ENCODE measurements at regions not wholly inside any gene's neighbourhood (a gene's known extent, or its start where the extent isn't known, plus 50 kb on each side); places are given as distances from the start of the nearest gene placed in this dataset.

- no peak for DNase-seq (ENCODE audit: extremely low spot score)
- no peak for TF ChIP-seq PKNOX1 (IDR thresholded peaks at IDR 0.05)
- no peak for TF ChIP-seq CTBP1 (IDR thresholded peaks at IDR 0.05; ENCODE audit: borderline replicate concordance)
- ChIA-PET POLR2A (no interaction called here), CTCF (interaction anchor here (0.6 kb wide), 1 partner anchor 107 kb away, joined by 5 read pairs; no protein-coding TSS in a partner anchor)
These were observed 55.9 kb upstream of the EGFL7 start for GRCh38 chr9:136606687-136607333.

GRCh38 chr9:136605988-136606660 is 56.6 kb upstream of the EGFL7 start:
- POLR2A ChIA-PET = no interaction called here
- no peak for DNase-seq (ENCODE audit: extremely low spot score)
- no peak for TF ChIP-seq SUZ12 (IDR thresholded peaks at IDR 0.05)
- no peak for TF ChIP-seq BHLHE40 (IDR thresholded peaks at IDR 0.05; ENCODE audit: borderline replicate concordance)
- TF ChIP-seq FOXK2 (IDR thresholded peaks at IDR 0.05) = no peak
- TF ChIP-seq ELF4 (IDR thresholded peaks at IDR 0.05) = no peak
- TF ChIP-seq NFRKB (IDR thresholded peaks at IDR 0.05) = no peak
- TF ChIP-seq FOXA1 (IDR thresholded peaks at IDR 0.05) = no peak
- TF ChIP-seq HDGF (IDR thresholded peaks at IDR 0.05; ENCODE audit: borderline replicate concordance) = no peak
- no peak for TF ChIP-seq PKNOX1 (IDR thresholded peaks at IDR 0.05)
- no peak for TF ChIP-seq LEF1 (IDR thresholded peaks at IDR 0.05; ENCODE audit: borderline replicate concordance)
- CTCF ChIA-PET = interaction anchor here (0.6 kb wide), 1 partner anchor 107 kb away, joined by 5 read pairs; no protein-coding TSS in a partner anchor

- DNase-seq (ENCODE audit: extremely low spot score) = no peak
- TF ChIP-seq HDGF (IDR thresholded peaks at IDR 0.05; ENCODE audit: borderline replicate concordance) (no peak), ELF4 (IDR thresholded peaks at IDR 0.05) (no peak), TARDBP (IDR thresholded peaks at IDR 0.05) (no peak), ZNF384 (IDR thresholded peaks at IDR 0.05) (no peak), FOXK2 (IDR thresholded peaks at IDR 0.05) (no peak), NFRKB (IDR thresholded peaks at IDR 0.05) (no peak), BHLHE40 (IDR thresholded peaks at IDR 0.05; ENCODE audit: borderline replicate concordance) (no peak), SUZ12 (IDR thresholded peaks at IDR 0.05) (no peak), FOXM1 (IDR thresholded peaks at IDR 0.05; ENCODE audit: borderline replicate concordance) (no peak)
- POLR2A ChIA-PET = no interaction called here
- CTCF ChIA-PET = interaction anchor here (0.8 kb wide), 1 partner anchor 13 kb away, joined by 3 read pairs; no protein-coding TSS in a partner anchor
These were observed 57.7 kb upstream of the EGFL7 start for GRCh38 chr9:136604823-136605525.

GRCh38 chr9:136603901-136604814 is 58.3 kb upstream of the NOTCH1 start:
- no peak for DNase-seq (ENCODE audit: extremely low spot score)
- POLR2A ChIA-PET = no interaction called here
- TF ChIP-seq ARNT (IDR thresholded peaks at IDR 0.05) (no peak), FOXM1 (IDR thresholded peaks at IDR 0.05; ENCODE audit: borderline replicate concordance) (no peak), TARDBP (IDR thresholded peaks at IDR 0.05) (no peak), L3MBTL2 (conservative IDR thresholded peaks at IDR 0.05) (no peak), NFRKB (IDR thresholded peaks at IDR 0.05) (no peak), HDGF (IDR thresholded peaks at IDR 0.05; ENCODE audit: borderline replicate concordance) (no peak), SUZ12 (IDR thresholded peaks at IDR 0.05) (no peak), LEF1 (IDR thresholded peaks at IDR 0.05; ENCODE audit: borderline replicate concordance) (no peak)
- CTCF ChIA-PET = interaction anchor here (0.8 kb wide), 1 partner anchor 13 kb away, joined by 3 read pairs; no protein-coding TSS in a partner anchor

- no peak for DNase-seq (ENCODE audit: extremely low spot score)
- ChIA-PET CTCF (no interaction called here), POLR2A (no interaction called here)
- TF ChIP-seq LEF1 (IDR thresholded peaks at IDR 0.05; ENCODE audit: borderline replicate concordance) = no peak
- no peak for TF ChIP-seq PKNOX1 (IDR thresholded peaks at IDR 0.05)
- no peak for TF ChIP-seq BHLHE40 (IDR thresholded peaks at IDR 0.05; ENCODE audit: borderline replicate concordance)
- no peak for TF ChIP-seq NFRKB (IDR thresholded peaks at IDR 0.05)
- no peak for TF ChIP-seq SP1 (IDR thresholded peaks at IDR 0.05)
- TF ChIP-seq ELF4 (IDR thresholded peaks at IDR 0.05) = no peak
- no peak for TF ChIP-seq ARNT (IDR thresholded peaks at IDR 0.05)
- TF ChIP-seq FOXA1 (IDR thresholded peaks at IDR 0.05) = no peak
- no peak for TF ChIP-seq HDGF (IDR thresholded peaks at IDR 0.05; ENCODE audit: borderline replicate concordance)
- no peak for TF ChIP-seq TARDBP (IDR thresholded peaks at IDR 0.05)
These were observed 57.4 kb upstream of the NOTCH1 start for GRCh38 chr9:136603216-136603615.

All from HEK293T (cell line).